ENCODE measurements at regions not wholly inside any gene's neighbourhood (a gene's known extent, or its start where the extent isn't known, plus 50 kb on each side); places are given as distances from the start of the nearest gene placed in this dataset.

GRCh38 chr13:110965038-110965754 lies 50.3 kb upstream of the ANKRD10 start:
- intact Hi-C loops (cut with micrococcal nuclease), result loop anchor here (1.0 to 2.0 kb wide), 3 partner anchors 20 to 188 kb away; partner anchors contain the start of gene ANKRD10

All from T-helper 2 cell treated with Interferon-gamma antibody and Interleukin-4, amounts not matched to agents 100 ng/mL and 5 ng/mL, for 36 hours (primary cell).